Right atrium auricular region (tissue), 2 donors: ENCODE measurements at regions not wholly inside any gene's neighbourhood (a gene's known extent, or its start where the extent isn't known, plus 50 kb on each side); places are given as distances from the start of the nearest gene placed in this dataset.
"Not testable (repeated sequence)": the region's sequence is repeated elsewhere in the genome, so short reads cannot be mapped to it uniquely, and the experiment has no call there.

ENCODE experiments used
- DNase-seq: peaks from one replicate; pipeline ENCODE4 v3.0.0-alpha.2; 2019; ENCODE audit warnings: low spot score
- H3K27ac ChIP-seq, 2 donors: fragments of 200-600 bp; sonication (generic); 1 replicate in 1 of 2; 2 replicates in 1 of 2; pipeline ENCODE4 v1.5.1; 2016 to 2019
- H3K27me3 ChIP-seq, 2 donors: fragments of 200-600 bp; sonication (generic); one replicate each; pipeline versions ENCODE4 v1.5.1 to v1.6.0; 2017 to 2019
- H3K36me3 ChIP-seq: fragments of 200-600 bp; sonication (generic); one replicate; pipeline ENCODE4 v1.5.1; 2016
- H3K4me1 ChIP-seq, 2 donors: fragments of 200-600 bp; sonication (generic); one replicate each; pipeline versions ENCODE4 v1.5.1 to v1.6.0; 2017 to 2019
- H3K4me3 ChIP-seq, 2 donors: fragments of 200-600 bp; sonication (generic); 1 replicate in 1 of 2; 2 replicates in 1 of 2; pipeline ENCODE4 v1.5.1; 2017 to 2019; ENCODE audit warnings: mild to moderate bottlenecking in 1 of 2, moderate library complexity in 1 of 2
- H3K9me3 ChIP-seq, 2 donors: fragments of 200-600 bp; sonication (generic); one replicate each; pipeline ENCODE4 v1.5.1; 2019
- TF ChIP-seq, protein P1 (sequence below), 2 donors: fragments of 200-600 bp; sonication (generic); IDR thresholded peaks; one replicate each; pipeline ENCODE4 v1.5.1; 2019; ENCODE audit warnings: antibody characterized with exemption in 2 of 2

DNA sequence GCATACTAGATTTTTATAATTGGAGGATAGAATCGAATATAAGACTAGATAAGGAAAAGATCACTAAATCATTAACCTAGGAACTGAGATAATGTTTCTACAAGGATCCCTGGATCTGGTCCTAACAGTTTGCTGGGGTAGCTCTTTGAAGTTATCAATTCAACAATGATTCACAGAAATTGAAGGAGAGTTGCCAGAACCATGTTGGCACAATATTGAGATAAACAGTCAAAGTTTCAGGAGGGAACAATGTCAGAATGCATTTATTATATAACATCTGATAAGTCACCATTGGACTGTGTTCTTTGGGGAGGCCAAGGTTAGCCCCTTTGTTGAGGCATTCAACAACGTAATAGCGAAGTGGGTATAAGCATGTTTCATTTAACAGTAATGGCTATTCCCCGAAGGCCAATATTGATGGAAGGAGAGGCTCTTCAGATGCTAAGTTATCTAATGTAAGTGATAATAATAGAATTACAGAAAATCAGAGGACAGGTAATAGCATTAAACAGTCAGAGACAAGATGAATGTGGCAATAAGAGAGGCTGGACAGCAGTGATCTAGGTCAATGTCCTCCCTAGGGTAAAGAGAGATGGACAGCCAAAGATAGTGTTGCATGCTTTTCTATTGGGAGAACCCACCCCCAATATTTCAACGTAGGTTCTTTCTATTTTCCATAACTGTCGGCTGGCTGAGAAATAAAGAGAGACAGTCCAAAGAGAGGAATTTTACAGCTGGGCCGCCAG lies 604.8 kb upstream of the GYPC start:
- H3K36me3 ChIP-seq = no peaks in the 10 kb centered on the region
- TF ChIP-seq, protein P1, sequence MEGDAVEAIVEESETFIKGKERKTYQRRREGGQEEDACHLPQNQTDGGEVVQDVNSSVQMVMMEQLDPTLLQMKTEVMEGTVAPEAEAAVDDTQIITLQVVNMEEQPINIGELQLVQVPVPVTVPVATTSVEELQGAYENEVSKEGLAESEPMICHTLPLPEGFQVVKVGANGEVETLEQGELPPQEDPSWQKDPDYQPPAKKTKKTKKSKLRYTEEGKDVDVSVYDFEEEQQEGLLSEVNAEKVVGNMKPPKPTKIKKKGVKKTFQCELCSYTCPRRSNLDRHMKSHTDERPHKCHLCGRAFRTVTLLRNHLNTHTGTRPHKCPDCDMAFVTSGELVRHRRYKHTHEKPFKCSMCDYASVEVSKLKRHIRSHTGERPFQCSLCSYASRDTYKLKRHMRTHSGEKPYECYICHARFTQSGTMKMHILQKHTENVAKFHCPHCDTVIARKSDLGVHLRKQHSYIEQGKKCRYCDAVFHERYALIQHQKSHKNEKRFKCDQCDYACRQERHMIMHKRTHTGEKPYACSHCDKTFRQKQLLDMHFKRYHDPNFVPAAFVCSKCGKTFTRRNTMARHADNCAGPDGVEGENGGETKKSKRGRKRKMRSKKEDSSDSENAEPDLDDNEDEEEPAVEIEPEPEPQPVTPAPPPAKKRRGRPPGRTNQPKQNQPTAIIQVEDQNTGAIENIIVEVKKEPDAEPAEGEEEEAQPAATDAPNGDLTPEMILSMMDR (IDR thresholded peaks at IDR 0.05) = no peak
- no peak for DNase-seq
- no peak overlapping the region for H3K4me3 ChIP-seq
- H3K9me3 ChIP-seq = peaks cover 3 to 34% of the 10 kb centered on the region in 2 donors
- no peaks in the 10 kb centered on the region for H3K4me1 ChIP-seq
- H3K27ac ChIP-seq = no peak overlapping the region
- H3K27me3 ChIP-seq = no peaks in the 10 kb centered on the region

DNA sequence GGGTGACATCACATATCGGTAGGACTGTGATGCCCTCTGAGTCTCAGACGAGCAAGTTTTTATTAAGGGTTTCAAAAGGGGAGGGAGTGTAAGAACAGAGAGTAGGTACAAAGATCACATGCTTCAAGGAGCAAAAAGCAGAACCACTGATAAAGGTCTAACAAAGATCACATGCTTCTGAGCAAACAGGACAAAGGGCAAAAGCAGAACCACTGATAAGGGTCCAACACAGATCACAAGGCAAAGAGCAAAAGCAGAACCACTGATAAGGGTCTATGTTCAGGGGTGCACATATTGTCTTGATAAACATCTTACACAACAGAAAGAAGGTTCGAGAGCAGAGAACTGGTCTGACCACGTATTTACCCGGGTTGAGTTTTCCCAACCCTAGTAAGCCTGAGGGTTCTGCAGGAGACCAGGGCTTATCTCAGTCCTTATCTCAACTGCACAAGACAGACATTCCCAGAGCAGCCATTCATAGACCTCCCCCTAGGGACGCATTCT lies 604.2 kb upstream of the GYPC start:
- H3K4me3 ChIP-seq, DNase-seq, H3K27ac ChIP-seq, H3K27me3 ChIP-seq, H3K4me1 ChIP-seq, H3K36me3 ChIP-seq: not testable (repeated sequence)
- H3K9me3 ChIP-seq = peaks cover 3 to 34% of the 10 kb centered on the region in 2 donors

DNA sequence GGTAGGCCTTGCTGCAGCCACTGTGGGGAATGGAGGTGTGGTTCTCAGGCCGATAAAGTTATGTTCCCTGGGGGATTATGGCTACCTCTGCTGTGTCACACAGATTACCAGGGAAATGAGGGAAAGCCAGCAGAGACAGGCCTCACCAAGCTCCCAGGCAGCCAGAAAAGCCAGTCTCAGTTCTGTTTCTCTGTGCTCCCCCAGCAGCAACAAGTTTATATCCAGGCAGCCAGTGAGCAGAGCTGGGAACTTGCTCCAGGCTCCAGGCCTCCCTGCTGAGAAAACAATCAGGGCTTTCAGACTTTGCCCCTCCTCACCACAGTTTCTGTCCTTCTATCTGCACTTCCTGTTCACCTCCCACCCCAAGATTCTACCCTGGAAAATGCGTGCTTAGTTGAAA lies 596.6 kb upstream of the GYPC start:
- no peaks in the 10 kb centered on the region for H3K36me3 ChIP-seq
- H3K27me3 ChIP-seq = no peaks in the 10 kb centered on the region
- TF ChIP-seq, protein P1 (IDR thresholded peaks at IDR 0.05) = no peak
- H3K9me3 ChIP-seq = peaks cover 0 to 34% of the 10 kb centered on the region in 2 donors
- DNase-seq = no peak
- no peaks in the 10 kb centered on the region for H3K4me1 ChIP-seq
- H3K4me3 ChIP-seq = no peak overlapping the region
- H3K27ac ChIP-seq = no peak overlapping the region

DNA sequence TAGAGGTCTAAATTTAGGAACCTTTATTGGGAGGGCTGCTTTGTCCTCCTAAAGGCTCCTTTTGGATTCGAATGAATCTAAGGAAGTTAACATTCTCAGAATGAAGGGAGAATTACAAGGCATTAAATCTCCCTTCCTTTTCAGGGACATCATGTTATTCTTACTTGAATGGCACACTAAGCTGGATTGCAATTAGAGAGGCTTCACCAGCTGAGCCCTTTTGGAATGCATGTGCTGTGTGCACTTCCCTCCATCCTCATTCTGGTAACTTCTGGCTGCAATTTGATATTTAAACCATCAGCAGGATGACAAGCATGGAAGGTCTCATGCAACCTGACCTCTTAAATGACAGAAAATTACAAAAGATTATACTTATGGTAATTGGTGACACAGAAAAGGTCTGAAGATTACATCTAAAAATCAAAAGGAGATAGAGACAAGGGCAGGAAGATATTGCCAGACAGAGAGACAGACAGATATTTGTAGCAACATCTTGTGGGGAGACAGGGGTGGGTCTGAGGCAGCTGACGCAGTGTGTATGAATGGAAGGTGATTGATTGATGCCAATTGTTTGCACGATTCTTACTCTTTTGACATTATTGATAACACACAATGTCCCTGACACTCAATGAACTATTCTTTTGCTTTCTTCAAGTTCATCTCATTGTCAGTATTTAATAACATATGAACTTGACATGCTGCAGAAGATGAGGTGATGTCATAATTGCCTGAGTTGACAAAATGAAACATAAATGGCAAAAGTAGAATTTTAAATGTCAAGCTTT lies 570.8 kb upstream of the GYPC start:
- no peak overlapping the region for H3K27ac ChIP-seq
- H3K27me3 ChIP-seq = no peaks in the 10 kb centered on the region
- no peaks in the 10 kb centered on the region for H3K36me3 ChIP-seq
- no peaks in the 10 kb centered on the region for H3K4me1 ChIP-seq
- DNase-seq = no peak
- H3K4me3 ChIP-seq = no peak overlapping the region
- TF ChIP-seq, protein P1 (IDR thresholded peaks at IDR 0.05) = no peak
- H3K9me3 ChIP-seq = no peaks in the 10 kb centered on the region

DNA sequence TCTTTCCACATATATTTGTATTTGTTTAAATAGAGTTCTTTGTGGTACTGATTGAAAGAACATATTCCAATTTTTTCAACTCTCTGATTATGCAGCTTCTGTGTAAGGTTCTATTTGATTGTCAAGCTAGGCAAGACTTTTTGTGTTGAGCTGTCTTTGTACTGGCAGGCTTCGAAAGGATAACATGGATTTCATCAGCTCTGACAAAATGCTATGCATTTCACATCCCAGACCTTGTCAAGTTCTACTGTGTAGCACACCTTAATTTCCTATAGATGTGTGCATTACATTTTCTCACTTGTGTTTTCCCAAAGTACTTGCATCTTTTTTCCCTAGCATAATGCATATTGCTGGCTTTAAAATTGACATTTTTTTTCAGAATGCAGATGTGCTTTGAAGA lies 555.0 kb upstream of the GYPC start:
- TF ChIP-seq, protein P1 (IDR thresholded peaks at IDR 0.05) = no peak
- DNase-seq = no peak
- H3K27me3 ChIP-seq = no peaks in the 10 kb centered on the region
- no peaks in the 10 kb centered on the region for H3K4me1 ChIP-seq
- H3K9me3 ChIP-seq = peaks cover 0 to 7% of the 10 kb centered on the region in 2 donors
- no peak overlapping the region for H3K4me3 ChIP-seq
- H3K36me3 ChIP-seq = no peaks in the 10 kb centered on the region
- no peak overlapping the region for H3K27ac ChIP-seq

DNA sequence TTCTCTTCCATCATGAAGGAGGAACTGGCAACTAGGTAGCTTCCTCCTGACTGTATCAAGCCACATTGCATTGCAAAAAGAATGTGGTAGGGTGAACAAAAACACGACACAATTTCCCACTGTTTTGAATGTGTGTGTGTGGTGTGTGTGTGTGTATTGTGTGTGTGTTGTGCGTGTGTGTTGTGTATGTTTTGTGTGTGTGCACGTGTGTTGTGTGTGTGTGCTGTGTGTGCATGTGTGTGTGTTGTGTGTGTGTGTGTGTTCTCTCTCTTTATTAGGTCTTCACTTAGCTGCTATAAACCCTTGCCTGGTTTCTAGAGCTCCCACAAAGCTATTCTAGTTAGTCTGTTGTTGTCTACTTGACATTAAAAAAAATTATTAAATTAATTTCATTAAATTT lies 550.0 kb upstream of the GYPC start:
- H3K27me3 ChIP-seq = no peaks in the 10 kb centered on the region
- no peaks in the 10 kb centered on the region for H3K36me3 ChIP-seq
- no peak overlapping the region for H3K4me3 ChIP-seq
- H3K9me3 ChIP-seq = peaks cover 0 to 7% of the 10 kb centered on the region in 2 donors
- H3K4me1 ChIP-seq = no peaks in the 10 kb centered on the region
- DNase-seq = no peak
- TF ChIP-seq, protein P1 (IDR thresholded peaks at IDR 0.05) = no peak
- H3K27ac ChIP-seq = no peak overlapping the region
